NCI-H1930 (cell line): ENCODE measurements at regions not wholly inside any gene's neighbourhood (a gene's known extent, or its start where the extent isn't known, plus 50 kb on each side); places are given as distances from the start of the nearest gene placed in this dataset.
"Not testable (repeated sequence)": the region's sequence is repeated elsewhere in the genome, so short reads cannot be mapped to it uniquely, and the experiment has no call there.

Experiments
- DNase-seq, 2 experiments: peaks; one replicate each; lab custom pipeline; 2025; lab: John Stamatoyannopoulos, UW

DNA sequence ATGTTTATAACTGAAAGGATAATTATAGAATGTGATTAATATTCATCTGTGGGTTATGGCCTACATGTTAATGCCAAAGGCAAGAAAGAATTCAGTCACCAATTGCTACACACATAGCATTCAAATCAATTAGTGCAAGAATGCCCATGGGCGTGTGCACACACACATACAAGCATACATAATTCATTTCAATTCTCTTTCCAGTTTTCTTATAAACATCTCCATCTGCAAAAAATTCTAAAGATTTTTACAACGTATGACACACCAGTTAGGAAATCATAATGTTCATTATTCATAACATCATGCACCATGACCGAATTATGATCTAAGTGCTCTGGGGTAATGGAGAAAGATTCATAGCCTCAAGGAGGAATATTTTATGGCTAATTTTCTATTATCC, 111.0 kb upstream of the ADTRP start:
- DNase-seq = no peak

DNA sequence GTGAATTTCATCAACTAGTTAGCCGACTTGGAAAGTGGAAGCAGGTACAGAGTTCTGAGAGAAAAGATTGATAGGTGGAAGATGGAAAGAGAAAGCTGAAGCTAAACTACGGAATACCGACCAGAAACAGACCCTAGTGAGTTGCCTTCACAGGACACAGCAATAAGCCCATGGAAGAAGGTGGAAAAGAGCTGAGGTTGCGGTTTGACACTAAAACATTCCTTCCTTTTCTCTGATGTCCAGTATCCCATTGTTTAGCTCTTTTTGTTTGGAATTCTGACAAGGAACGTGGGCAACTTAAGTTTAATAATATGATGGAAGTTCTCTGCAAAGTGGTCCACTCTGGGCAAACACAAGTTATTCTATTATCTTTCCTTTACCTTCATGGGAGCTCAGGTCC, 110.1 kb upstream of the ADTRP start:
- DNase-seq = no peak

DNA sequence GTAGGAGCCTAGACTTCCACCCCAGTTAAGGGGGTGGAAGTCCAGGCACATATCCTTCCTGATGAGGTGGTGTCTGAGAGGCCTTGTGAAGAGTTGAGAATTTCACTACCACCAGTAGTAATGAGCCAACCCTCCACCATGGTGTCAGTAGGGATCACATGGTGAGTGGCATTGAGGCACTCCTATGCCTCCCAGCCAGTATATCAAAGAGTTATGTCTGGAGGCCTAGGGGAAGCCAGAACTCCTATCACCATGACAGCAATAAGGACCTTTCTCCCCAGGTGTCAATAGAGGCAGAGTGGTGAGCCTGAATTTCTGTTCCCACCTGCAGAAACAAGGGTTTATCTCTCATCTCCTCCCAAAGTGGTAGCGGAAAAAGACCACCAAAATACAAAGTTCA, 106.6 kb upstream of the ADTRP start:
- no peak for DNase-seq

DNA sequence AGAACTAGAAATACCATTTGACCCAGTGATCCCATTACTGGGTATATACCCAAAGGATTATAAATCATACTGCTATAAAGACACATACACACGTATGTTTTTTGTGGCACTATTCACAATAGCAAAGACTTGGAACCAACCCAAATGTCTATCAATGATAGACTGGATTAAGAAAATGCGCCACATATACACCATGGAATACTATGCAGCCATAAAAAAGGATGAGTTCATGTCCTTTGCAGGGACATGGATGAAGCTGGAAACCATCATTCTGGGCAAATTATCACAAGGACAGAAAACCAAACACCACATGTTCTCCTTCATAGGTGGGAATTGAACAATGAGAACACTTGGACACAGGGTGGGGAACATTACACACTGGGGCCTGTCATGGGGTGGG, 104.9 kb upstream of the ADTRP start:
- not testable (repeated sequence) for DNase-seq

DNA sequence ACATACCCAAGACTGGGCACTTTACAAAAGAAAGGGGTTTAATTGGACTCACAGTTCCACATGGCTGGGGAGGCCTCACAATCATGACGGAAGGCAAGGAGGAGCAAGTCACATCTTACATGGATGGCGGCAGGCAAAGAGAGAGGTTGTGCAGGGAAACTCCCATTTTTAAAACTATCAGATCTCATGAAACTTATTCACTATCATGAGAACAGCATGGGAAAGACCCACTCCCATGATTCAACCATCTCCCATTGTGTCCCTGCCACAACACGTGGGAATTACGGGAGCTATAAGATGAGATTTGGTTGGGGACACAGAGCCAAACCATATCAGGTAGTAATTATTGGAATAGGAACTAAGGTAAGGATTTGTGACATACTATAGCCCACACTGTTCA, 101.6 kb upstream of the ADTRP start:
- DNase-seq = not testable (repeated sequence)

DNA sequence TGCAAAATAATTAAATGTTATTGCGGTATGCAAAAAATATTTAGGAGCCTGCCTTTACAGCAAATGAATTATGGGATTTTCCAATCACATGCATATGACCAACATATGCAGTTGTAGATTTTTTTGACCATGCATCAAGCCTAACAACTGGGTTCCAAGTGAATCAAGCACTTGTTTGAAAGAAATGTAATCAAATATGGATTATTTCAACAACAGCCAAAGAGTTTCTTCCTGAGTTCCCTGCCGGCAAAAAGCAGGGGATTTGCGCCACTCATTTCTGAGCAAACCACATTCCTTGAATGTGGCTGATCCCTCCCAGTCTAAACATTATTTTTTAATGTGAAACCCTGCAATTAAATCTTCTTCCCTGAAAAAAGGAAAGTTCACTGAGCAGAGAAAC, 100.1 kb upstream of the ADTRP start:
- DNase-seq = no peak

DNA sequence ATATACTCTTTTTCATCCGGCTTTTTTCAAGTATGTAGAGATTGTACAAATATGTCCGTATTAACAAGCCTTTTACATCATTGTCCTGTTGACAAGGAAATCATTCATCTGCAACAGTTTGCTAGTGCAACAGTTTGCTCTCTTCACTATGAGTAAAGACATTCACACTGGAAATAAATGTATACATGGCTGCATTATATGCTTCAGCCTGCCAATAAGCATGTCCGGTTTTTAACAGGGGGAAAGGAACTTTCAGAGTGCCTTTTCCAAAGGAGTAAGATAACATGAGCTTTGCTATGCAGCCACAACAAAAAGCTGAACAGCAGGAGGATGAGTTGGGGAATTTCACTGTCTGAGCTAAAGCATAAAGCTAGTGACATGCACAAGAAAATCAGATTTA, 99.4 kb upstream of the ADTRP start:
- no peak for DNase-seq

DNA sequence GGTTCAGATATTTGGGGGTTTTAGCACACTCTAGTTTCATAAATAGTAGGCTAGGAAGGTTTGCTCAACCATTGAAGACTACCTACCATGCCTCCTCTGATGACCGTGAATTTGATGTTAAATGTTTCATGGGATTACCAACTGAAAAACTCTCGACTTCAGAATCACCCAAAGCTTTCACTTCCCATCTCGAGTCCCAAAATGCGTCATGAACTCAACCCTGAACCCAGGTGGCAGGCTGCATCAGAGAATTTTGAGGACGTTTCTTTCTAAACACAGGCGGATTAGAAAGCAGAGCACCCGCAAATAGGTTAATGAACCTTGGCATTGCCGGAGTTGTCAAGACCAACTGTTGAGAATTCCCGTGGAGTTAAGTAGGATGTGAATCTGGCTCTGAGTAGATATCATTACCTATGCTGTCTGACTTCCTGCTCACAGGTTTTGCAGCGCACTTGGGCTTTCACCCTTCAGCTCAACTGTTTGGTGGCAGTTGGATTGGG, 98.4 kb upstream of the ADTRP start:
- no peak for DNase-seq

DNA sequence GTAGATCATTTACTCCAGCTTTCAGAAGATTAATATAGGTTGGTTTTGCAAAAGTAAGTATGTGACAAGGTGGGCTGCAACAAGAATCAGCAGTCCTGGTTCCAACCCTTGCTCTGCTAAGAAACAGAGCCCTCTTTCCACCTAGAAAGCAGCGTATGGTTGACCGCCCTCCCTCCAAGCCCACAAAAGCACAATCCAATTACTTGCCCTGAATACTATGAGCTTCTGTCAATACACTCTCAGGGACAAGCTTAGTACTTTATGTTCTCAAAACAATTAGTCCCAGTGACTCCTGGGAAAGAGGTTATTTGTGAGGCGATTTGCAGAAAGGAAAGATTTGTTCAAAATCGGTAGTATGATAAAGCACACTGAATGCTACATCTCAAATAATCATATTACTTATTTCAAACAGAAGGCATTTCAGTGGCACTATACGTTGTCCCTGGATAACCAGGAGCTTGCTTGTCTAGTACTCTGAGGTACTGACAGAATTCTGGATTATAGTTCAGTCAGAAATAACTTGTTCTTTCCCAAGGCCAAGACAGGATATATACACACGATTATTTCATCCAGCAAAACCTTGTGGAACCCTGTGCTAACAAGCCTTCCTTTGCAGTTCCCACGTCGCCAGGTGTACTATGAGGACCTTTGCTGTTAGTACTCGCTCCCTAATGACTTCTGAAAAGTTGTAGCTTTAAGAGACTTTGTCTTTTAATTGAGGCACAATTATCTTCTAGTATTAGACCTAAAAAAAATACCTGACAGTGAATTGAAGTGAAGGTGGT, 96.9 kb upstream of the ADTRP start:
- no peak for DNase-seq

DNA sequence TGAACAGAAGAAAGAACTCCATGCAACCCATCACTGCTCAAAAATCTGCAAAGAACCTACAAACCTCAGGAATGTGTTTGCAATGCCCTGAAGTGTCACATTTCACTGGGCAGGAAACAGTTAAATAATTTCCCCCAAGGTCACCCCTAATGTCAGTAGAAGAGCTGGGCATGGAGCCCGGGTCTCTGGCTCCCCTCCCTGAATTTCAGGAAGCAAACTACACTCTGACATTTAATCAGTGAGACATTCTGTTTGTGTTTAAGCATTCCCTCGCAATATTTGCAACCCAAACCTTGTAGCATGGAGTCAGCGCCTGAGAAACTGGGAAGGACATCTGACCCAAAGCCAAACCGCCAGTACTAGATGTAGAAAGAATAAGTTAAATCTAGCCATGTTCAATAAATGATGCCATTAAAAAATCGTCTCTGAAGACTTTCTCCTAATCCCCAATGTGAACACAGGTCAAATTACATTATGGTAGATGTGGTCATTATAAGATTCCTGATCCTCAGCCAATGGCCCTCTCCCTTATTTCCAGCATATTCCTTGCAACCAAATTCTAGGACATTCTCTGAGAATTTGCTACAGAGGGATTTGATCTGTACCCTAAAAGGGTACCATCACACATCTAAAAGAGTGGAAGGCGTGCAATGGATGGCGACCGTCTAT, 91.2 kb upstream of the ADTRP start:
- DNase-seq = no peak

DNA sequence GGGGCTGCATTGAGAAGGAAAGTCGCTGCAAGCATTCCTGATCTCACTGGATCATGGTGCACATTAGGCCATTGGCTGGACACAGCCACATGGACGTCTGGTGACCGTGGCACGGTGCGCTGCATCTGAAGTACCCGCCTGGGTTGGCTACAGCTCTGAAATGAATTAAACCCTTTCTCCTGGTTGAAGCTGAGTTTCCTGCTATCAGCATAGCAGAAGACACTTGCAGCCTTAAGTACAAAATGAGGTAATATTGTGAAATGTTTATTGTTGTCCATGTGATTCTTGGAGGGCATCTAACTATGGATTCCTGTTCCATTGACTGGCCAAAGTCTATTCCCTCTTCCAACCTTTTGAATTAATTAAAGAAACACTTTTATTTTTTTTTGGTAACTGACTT, 89.8 kb upstream of the ADTRP start:
- no peak for DNase-seq

DNA sequence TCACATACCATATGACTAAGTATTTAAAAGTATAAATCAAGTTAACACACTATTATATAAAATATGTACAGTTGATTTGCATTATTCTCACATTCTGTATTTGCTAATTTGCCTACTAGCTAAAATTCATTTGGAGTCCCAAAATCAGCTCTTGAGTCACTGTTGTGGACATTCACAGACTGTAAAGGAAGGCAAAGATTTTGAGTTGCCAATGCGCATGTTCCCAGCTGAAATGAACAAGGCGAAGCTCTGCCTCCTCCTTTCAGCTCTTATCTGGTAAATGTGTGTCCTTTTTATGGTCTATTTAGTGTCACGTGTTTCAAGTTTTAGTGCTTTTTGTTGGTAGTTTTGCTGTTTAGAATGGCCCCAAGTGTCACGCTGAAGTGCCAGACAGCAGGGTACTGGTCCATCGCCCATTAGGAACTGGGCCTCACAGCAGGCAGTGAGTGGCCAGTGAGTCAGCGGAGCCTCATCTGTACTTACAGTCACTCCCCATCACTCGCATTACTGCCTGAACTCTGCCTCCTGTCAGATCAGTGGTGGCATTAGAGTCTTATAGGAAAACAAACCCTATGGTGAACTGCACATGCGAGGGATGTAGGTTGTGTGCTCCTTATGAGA, 87.2 kb upstream of the ADTRP start:
- no peak for DNase-seq

DNA sequence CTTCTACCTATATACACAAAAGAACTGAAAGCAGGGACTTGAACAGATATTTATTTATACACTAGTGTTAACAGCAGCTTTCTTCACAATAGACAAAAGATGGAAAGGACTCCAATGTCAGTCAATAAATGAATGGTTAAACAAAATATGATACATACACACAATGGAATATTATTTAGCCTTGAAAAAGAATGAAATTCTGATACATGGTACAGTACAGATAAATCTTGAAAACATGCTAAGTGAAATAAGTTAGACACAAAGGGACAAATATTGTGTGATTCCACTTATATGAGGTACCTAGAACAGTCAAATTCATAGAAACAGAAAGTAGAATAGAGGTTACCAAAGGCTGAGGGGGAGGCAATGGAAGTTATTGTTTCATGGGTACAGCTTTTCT, 79.8 kb upstream of the ADTRP start:
- DNase-seq = no peak

DNA sequence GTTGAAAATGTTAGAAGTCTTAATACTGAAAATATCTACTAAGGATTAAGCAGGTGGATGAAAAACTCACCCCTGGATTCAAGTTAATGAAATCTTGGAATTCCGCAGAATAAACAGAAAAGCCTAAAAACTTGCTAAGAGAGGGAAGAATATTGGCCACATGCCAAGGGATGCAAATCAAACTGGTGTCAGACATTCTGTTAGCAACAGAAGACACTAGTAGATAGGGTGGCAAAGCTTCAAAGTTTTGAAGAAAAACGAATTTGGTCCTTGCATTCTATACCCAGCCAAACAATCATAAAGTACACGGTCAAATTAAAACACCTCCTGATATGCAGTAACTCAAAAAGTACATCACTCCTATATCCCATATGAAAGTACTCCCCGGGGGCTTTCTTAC, 77.1 kb upstream of the ADTRP start:
- DNase-seq = no peak

DNA sequence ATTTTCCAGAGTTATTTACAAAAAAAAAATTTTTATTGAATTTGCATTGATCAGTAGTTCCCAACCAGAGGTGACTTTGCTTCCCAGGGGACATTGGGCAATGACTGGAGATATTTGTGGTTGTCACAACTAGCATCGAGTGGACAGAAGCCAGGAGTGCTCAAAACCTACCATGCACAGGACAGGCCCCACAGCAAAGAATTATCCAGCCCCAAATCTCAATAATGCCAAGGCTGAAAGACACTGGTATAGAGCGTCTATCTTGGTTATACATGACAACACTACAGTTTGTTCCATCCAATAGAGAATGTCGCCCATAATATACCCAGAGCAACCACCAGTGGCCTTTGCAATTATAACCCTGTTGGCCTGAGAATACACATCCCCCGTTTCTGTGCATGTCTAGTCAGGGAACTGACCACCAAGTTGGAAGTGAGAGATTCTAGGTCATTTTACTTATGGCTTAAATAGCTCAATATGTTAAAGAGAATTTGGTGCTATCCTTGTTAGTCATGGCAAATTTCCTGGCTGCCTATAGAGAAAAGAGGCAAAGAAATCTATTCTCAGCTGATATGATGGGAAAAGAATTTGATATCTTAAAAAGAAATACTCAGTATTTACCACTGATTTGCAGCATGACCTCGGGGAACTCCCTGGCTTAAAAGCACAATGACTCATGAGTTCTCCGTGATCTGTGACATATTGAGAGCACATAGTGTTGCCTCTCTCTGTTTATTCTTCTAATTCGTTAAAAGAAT, 76.0 kb upstream of the ADTRP start:
- no peak for DNase-seq

DNA sequence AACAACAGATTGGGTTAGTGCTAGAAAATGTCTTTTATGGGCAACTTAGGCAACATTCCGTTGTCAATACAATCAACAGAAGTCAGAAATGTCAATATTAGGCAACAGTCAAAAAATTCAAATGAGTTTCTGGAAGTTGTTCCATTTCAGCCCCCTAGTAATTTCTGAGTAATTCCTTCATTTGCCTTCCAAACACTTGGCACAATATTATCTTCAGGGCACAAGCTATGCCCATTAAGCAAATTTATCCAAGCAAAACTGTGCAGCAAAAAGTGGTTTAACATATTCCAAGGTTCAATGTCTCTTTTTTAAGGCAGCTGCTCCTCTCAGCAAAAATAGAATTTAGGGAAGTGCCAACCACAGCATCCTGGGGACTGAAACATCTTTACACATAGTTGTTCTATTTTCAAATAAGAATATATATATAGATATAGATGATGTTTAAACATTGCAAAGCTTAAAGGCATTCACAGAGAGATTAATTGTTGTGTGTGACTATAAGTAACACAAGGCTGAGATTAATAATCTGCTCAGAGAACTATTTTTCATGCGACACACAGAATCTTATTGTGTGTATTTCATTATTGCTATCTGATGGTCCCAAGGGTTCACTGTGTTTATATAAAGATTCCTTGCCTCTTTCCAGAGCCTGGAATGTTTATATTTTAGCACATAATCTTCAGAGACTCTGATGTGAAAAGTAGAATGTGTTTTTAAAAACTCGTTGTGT, 75.2 kb upstream of the ADTRP start:
- DNase-seq = no peak

DNA sequence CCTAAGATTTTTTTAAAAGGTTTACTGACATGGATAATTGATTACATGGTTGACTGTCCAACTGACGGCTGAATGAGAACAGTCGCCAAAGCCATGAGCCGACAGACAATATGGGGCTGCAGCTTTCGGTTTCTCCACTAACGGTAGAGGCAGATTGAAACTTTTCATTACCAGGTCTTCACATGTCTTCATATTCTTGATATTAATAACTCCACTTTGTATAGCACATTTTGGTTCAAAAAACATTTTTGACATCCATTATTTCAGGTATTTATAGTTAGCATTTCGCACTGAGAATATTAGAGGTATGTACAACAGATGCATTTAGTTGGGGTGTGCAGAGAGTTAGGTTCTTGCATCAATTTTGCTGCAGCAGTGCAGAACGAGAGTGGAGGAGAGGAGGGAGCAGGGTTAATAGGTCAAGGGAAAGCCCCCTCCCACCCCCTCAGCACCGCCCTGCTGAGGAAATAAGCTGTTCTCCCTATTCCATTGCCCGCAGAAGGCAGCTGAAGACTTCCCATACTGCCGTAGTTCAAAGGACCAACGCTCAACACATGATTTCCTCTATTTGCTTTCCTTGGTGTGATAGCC, 73.6 kb upstream of the ADTRP start:
- DNase-seq = no peak

DNA sequence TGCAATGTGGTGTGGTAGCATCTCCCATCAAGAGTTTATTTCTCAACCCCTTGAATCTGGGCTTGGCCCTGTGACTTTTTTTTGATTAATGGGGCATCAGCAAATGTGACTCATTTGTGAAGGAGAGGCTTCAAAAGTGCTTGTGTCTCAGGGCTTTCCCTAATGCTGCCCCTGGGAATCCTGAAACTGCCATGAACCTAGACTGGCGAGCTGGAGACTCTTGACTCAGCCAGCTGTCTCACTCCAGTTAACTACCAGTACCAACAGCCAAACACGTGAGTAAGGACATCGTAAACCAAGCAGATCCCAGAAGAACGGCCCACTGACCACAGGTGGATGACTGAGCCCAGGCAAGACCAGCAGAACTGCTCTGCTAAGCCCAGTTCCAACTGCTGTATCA, 72.8 kb upstream of the ADTRP start:
- DNase-seq = no peak

DNA sequence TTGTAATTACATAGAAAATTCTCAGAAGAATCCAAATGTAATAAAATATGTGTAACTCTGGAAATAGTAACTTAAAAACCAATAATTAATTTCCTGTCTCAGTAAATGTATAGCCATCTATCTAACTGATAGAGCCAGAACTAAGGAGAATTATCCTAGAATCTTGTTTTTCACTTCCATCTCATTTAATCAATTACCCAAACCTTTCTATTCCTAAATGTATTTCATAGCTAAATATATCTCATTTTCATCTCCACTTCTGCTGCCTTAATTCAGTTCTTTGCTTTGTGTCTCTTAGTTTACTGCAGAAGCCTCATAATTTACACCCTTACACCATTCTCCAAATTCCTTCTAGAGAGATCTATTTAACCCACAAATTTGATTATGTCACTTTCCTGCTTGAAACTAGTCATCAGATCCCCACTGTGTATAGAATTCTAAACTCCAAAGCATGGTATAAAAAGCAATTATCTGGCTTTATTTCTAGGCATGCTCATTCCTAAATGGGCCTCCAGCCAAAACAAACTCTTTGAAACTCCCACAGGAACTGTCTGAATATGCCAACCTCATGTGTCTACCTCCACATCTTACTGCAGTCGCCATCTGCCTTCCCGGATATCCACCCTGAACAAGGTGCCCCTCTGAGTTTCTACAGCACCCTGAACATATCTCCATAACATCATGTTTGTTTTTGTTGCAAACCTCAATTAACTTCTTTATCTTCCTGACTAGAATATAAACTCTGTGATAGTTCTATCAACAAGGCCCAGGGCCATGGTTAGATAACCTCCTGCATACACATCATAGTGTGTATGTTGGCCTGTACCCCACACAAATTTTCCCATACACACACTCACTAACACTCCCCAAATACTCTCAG, 70.5 kb upstream of the ADTRP start:
- DNase-seq = no peak

DNA sequence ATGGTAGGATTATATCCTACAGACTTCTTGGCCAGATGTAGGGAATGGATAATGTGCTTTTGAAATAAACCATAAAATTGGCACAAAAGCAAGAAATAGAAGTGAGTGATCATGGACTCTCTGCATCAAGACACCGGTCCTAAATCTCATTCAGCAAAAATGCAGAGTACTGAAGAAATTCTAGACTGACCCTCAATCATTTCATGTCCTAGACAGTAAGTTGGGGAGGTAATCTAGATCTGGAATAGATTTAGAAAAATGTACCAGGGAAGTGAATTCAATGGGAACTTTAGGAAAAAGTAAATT, 69.7 kb upstream of the ADTRP start:
- no peak for DNase-seq
